ENCODE measurements at regions not wholly inside any gene's neighbourhood (a gene's known extent, or its start where the extent isn't known, plus 50 kb on each side); places are given as distances from the start of the nearest gene placed in this dataset.

GRCh38 chr2:235263205-235264120, 230.4 kb upstream of the AGAP1 start:
- TF ChIP-seq, protein P1, sequence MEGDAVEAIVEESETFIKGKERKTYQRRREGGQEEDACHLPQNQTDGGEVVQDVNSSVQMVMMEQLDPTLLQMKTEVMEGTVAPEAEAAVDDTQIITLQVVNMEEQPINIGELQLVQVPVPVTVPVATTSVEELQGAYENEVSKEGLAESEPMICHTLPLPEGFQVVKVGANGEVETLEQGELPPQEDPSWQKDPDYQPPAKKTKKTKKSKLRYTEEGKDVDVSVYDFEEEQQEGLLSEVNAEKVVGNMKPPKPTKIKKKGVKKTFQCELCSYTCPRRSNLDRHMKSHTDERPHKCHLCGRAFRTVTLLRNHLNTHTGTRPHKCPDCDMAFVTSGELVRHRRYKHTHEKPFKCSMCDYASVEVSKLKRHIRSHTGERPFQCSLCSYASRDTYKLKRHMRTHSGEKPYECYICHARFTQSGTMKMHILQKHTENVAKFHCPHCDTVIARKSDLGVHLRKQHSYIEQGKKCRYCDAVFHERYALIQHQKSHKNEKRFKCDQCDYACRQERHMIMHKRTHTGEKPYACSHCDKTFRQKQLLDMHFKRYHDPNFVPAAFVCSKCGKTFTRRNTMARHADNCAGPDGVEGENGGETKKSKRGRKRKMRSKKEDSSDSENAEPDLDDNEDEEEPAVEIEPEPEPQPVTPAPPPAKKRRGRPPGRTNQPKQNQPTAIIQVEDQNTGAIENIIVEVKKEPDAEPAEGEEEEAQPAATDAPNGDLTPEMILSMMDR (IDR thresholded peaks at IDR 0.05) = no peak
- TF ChIP-seq POLR2A (IDR thresholded peaks at IDR 0.05) = no peak

Measured in testis (tissue), 2 donors.